NCI-H2227 (cell line): ENCODE measurements at regions not wholly inside any gene's neighbourhood (a gene's known extent, or its start where the extent isn't known, plus 50 kb on each side); places are given as distances from the start of the nearest gene placed in this dataset.
"Not testable (repeated sequence)": the region's sequence is repeated elsewhere in the genome, so short reads cannot be mapped to it uniquely, and the experiment has no call there.

Experiments used
- DNase-seq: peaks from one replicate; lab custom pipeline; 2025; ENCODE audit not compliant: unreplicated experiment; lab: John Stamatoyannopoulos, UW

- no peak for DNase-seq
Observed at GRCh38 chr12:131213896-131214442, 260.3 kb downstream of the ADGRD1 start.

DNA sequence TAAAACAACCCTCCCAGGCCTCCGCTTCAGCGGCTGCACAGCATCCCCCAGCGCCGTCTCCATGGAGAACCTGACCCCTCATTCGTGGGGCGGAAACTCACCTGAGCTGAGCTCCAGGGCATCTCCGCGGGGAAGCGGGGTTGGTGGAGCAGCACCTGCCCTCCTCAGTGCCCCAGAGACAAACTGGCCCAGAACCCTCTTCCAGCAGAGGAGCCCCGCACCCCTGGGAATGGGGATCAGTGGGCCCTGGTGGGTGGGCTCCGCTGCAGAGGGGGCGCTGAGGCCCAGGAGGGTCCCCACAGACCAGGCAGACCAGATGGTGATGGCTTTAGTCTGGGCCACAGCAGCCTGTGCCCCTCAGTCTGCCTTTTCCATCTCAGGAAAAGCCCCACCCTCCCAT lies 261.2 kb downstream of the ADGRD1 start:
- DNase-seq: not testable (repeated sequence)

GRCh38 chr12:131216587-131216986 lies 262.9 kb downstream of the ADGRD1 start:
- DNase-seq: not testable (repeated sequence)

DNA sequence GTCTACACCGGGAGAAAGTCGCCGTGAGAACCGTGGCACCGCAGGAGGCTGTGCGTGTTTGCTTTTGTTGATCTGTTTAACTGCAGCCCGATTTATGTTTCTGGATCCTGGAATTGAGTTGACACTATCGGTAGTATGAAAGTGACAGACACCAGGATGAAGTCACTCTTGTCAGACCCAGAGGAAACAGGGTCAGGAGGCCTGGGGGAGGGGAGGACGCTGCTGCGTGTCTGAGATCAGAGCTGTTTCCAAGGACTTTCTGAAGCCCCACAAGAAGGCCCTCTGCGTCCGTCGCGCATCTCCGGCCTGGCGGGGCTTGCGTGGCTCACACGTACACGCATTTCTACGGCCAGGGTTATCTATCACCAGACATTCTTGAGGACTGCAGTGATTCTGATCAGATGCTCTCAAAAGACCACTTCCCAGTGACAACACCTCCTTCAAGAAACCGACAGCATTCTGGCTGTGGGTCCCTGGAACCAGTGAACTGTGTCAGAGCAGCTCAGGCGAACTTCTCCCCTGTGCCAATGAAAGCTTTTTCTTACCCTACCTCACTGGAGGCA lies 263.4 kb downstream of the ADGRD1 start:
- DNase-seq: no peak

GRCh38 chr12:131218026-131218922 lies 264.6 kb downstream of the ADGRD1 start:
- peak; percentile 12 for DNase-seq

- DNase-seq: no peak
Observed at GRCh38 chr12:131218923-131219669, 265.4 kb downstream of the ADGRD1 start.

DNA sequence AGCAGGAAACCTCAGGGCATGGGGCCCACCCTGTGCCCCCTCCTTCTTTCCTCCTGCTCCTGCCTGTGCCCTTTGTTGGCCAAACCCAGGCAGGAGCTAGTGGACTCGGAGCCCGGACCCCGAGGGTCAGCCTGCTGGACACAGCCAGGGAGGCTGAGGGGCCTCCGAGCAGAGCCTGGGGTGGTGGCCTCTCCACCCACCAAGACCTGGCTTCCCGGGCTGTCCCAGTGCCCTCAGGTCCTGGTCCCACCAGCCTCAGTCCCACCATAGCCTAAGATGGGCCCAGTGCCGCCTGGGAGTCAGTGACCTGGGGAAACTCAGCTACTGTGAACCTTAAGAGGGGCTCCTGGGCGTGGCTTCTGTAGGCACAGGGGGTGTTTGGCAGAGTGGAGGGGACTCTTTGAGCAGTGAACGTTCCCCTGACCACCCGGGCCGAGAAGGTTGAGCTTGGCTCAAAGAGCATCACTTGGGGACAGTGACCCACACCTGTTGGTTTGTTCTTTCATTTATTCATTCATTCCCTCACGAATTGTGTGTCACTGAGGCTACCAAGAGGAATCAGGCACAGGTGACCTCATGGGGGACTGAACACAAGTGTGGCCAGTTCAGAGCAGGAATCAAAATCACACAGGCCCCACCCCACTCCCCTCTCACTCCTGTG lies 266.1 kb downstream of the ADGRD1 start:
- DNase-seq: no peak

- DNase-seq: no peak
Observed at GRCh38 chr12:131220331-131220685, 266.6 kb downstream of the ADGRD1 start.

GRCh38 chr12:131221061-131221956 lies 267.6 kb downstream of the ADGRD1 start:
- no peak for DNase-seq

- DNase-seq: no peak
Observed at GRCh38 chr12:131221957-131222328, 268.2 kb downstream of the ADGRD1 start.

DNA sequence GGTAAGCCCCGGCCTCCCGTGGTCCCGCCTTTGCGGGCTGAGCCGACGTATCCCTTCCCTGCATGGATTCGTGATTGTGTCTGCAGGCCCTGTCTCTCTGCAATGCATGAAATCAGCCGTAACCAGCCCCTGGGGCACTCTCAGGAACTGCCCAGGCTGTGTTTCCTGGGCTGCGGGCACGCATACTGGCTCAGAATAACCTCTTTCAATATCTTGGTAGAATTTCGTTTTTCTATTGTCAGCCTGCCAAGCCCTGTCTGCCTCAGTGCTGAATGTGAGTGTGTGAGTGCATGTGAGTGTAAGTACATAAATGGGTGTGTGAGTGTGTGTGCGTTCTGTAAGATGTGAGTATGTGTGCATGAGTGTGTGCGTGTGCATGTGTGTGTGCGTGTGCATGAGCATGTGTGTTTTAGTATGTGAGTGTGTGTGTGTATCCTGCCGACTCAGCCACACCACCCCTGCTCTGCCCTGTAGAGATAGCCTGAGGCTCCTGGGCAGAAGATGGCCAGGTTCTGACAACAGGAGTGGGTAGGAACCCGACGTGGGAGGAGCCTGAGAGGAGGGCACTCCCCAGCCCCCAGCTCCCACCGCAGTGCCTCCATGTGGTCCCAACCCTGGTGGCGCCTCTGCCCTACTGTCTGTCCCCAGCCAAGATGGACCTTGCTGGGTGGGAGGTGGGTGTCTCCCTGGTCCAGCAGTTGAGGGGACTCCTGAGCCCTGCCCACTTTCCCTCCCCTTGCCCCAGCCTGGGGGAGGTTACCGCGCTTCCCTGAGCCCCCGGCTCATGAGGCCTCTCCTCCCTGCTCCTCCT lies 268.8 kb downstream of the ADGRD1 start:
- no peak for DNase-seq

DNA sequence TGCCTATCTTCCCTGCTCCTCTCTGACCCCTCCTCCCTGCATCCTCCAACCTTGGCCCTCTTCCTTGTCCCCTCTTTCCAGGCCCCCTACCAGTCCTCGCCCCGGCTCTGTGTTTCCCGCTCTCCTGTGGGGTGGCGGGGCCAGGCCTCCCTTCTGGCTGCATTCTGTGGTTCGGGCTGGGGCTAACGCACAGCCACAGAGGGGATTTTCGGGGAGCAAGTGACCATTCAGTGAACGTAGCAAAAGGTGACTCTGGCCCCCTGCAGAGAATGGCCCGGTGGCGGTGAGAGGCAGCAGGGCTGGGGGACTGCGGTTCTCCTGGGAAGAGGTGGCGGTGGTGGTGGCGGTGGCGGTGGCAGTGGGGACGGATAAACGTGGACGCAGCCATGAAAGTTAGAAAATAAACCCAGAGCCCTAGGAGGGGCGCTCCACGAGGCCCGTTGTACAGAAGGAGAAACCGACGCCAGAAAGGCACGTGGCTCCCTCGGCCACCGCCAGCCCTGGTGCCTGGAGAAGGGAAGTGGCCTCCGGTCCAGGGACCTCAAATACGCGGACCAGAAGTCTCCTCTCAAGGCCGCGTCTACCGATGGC lies 269.6 kb downstream of the ADGRD1 start:
- no peak for DNase-seq

- DNase-seq: no peak
Observed at GRCh38 chr12:131223791-131224225, 270.1 kb downstream of the ADGRD1 start.

DNA sequence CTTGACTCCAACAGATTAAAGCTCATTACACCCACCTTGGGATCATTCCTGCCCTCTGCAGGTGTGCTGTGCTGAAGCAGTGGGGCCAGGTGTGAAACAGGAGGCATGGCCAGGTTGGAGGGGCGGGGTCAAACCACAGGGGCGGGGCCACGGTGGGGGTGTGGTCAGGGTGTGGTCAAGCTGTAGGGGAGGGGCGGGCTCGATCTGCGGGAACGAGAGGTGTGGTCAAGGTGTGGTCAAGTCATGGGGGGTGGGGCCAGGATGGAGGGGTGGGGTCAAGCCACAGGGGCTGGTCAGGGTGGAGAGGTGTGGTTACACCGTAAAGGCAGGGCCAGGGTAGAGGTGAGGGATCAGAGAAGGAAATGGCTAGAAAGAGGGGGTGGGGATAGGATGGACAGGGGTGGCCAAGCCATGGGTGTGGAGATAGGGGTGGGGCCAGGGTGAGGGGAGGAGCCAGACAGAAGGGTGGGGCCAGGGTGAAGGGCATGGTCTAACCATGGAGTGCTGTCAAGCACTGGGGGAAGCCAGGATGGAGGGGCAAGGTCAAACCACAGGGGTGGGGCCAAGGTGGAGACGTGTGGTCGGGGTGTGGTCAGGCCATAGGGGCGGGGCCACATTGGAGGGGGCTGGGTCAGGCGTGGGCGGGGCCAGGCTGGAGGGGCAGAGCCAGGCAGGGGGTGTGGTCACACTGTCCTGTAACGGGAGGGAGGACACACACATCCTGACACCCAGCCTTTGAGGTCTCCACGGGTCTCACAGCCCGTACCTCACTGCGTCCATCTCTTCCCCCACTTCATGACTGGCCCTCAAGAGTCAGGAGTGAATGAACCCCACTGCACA lies 270.7 kb downstream of the ADGRD1 start:
- not testable (repeated sequence) for DNase-seq

GRCh38 chr12:131225066-131225380 lies 271.3 kb downstream of the ADGRD1 start:
- DNase-seq: not testable (repeated sequence)

DNA sequence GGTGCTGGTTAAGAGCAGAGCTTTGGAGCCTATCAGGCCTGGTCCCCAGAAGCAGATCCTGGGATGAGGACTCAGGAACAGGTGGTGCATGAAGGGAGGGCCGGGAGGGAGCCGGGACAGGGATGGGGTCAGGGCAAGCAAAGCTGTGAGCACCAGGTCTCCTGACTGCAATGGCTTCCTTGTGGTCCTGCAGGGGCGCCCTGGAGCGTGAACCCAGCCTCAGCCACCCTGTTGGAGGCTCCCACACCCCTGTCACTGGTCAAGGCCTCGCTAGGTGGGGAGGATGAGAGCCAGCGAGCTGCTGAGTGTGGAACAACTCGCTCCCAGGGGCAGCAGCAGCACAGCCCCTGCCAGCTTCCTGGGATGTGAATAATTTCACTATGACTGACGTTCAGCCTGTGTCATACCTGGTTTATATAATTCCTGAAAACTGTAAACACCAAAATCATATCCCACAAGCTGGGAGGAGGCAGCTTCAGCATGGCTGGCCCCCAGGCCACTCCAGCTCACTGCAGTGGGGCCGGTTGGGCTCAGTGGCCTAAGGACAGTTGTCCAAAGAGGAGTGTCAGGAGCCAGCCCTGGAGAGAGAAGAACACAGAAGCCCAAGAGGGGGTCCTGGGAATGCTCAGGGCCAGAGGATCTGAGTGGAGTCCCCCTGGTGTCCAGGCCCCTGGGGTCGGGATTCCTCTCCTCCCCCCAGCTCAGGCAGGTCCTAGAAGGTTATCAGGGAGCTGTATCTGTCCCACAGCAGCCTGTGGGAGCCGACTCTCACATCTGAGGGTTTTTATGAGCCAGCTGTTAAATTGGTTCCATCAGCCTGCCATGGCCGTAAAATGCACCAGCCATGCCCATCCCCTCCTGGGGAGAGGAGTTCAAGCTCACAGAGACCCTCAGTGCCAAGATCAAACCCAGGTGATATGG lies 272.9 kb downstream of the ADGRD1 start:
- DNase-seq: no peak

GRCh38 chr12:131227641-131228040 lies 273.9 kb downstream of the ADGRD1 start:
- not testable (repeated sequence) for DNase-seq
